ENCODE measurements at regions not wholly inside any gene's neighbourhood (a gene's known extent, or its start where the extent isn't known, plus 50 kb on each side); places are given as distances from the start of the nearest gene placed in this dataset.
"Not testable (repeated sequence)": the region's sequence is repeated elsewhere in the genome, so short reads cannot be mapped to it uniquely, and the experiment has no call there.

DNA sequence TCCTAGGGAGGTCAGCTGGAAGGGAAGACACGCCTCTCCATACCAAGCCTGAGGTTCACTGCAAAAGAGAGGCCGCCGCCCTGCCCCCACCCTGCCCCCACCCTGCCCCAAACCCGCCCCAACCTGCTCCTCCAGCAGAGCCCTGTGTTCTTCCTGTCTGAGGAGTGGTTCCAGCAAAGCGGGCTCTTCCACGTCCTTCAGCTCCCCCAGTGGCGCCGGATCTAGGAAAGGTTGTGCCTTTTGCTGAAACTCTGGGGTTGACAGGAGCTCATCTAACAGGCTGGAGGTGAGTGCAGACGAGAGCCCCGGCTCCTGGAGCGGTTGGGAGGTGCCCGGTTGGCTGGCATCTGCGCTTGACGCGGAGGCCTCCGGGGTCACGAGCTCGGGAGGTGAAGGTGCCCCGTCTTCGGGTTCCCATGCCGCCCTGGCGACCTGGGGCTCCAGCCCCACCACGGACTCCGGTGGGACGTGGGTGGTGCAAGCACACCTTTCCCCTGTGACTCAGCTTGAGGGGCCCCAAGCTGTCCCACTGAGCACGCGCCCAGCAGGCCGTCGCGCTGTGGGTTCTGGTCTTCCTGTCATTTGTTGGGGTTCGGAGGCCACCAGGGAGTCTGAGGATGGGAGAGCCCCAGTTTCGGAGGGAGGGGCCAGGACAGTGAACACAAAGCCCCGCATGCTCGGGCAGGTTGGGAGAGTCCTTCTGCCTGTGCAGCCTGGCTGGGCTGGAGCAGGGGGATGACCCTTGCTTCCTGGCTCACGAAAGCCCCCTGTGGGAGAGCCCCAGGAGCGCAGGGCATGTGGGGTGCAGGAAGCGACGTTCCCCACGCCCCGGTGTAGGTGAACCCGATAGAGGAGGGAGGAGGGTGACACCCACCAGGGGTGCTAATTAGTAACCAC is 1467.1 kb downstream of the FOXD4L5 start:
- H3K4me3 Mint-ChIP-seq: peak overlapping the region; percentile 69
- H3K27me3 Mint-ChIP-seq (ENCODE audit: low read depth): peaks cover 25% of the 10 kb centered on the region
- DNase-seq (peak; percentile 52), ATAC-seq (peak; percentile 70 to 73)
- no peaks in the 10 kb centered on the region for H3K36me3 Mint-ChIP-seq (ENCODE audit: insufficient read depth)
- peaks cover 14% of the 10 kb centered on the region for H3K9me3 Mint-ChIP-seq
- H3K4me1 Mint-ChIP-seq (ENCODE audit: low read depth): peaks cover 14% of the 10 kb centered on the region

DNA sequence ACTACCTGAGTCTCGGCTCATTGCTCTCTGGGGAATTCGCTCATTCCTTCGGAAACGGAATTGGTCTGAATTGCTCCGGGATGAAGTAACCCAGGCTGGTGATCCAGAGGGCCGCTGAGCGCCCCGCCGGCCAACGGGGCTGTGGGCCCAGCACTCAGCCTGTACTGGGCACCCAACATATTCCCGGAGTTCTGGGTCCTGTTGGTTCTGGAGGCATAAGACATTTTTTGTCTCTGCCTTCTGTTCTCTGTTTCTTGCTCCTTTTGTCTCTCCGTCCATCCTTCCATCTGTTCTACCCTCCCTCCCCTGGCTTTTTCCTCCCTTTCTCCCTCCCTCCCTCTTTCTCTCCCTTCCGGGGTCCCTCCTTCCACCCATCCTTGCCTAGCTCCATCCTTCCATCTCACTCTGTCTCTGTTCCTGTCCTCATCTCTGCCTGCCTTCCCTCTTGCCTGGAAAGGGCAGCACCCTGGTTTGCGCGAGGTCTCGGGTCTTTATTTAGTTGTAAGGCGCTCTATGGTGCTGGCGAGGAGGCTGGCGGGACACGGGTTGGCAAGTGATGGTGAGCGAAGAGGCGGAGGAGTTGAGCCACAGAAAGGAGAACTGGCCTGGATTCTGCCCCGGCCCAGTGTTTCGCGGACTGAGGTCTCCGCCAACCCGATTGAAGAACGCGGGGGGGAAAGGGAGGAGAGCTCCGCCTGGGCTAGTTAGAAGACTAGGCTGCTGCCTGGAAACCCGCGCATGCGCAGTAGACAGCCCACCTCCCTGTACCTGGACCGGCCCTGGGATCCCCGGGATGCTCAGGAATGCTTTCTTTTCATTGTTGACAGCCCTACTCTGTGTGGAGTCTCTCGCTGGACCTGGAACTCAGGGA is 1468.0 kb downstream of the FOXD4L5 start:
- H3K9me3 Mint-ChIP-seq: peaks cover 14% of the 10 kb centered on the region
- peaks cover 14% of the 10 kb centered on the region for H3K4me1 Mint-ChIP-seq (ENCODE audit: low read depth)
- H3K27me3 Mint-ChIP-seq (ENCODE audit: low read depth): peaks cover 25% of the 10 kb centered on the region
- DNase-seq (peak; percentile 65), ATAC-seq (peak; percentile 70 to 71)
- peak overlapping the region; percentile 69 for H3K4me3 Mint-ChIP-seq
- H3K36me3 Mint-ChIP-seq (ENCODE audit: insufficient read depth): no peaks in the 10 kb centered on the region

GRCh38 chr9:63814970-63815669 is 1469.9 kb downstream of the FOXD4L5 start:
- peaks cover 11% of the 10 kb centered on the region for H3K9me3 Mint-ChIP-seq
- not testable (repeated sequence) for H3K36me3 Mint-ChIP-seq (ENCODE audit: insufficient read depth); H3K4me3 Mint-ChIP-seq; ATAC-seq; DNase-seq
- peaks cover 25% of the 10 kb centered on the region for H3K27me3 Mint-ChIP-seq (ENCODE audit: low read depth)
- H3K4me1 Mint-ChIP-seq (ENCODE audit: low read depth): peaks cover 14% of the 10 kb centered on the region

DNA sequence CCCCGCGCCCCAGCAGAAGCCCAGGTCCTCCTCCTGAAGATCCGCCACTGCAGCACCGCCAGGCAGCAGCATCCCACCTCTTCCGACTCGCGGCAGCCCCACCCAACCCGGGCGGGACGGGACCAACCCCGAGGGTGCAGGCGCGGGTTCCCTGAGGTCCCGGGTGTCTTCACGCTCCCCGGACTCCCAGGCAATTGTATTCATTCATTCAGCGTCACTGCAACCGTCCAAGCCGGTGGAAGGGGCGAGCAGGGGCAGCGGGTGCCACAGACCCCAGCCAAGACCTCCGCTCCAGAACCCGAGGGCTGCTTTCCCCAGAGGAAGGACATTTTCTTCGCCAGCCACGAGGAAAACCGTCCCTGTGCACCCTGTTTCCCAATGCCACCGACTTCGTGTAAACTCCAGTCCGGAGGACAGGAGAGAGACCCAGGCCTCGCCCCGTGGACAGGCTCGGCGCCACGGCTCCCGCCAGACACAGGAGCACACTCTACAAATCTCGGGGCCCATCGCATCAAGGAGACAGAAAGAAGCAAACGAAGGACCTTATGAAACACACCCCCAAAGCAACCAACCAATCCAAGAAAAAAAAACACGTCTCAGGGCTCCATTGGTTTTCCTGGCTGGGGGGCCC is 1471.5 kb downstream of the FOXD4L5 start:
- H3K4me3 Mint-ChIP-seq: not testable (repeated sequence)

DNA sequence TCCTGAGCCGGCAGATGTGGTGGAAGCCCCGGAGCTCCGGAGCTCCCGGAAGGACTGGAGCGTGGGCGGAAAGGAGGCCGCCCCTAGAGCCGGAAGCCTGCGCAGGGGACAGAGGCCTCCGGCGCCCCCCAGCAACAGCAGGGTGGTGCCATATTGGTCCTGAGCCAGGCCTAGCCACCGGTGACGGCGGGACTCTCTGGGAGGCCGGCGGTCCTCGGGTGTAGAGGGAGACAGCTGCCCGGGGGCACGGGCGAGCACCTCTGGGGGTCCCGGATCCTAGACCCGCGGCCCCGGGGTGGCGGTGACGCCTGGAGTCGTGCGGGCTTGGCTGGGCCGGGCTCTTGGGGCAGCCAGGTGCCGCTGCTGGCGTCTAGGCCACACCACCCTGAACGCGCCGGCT is 1472.2 kb downstream of the FOXD4L5 start:
- Mint-ChIP-seq H3K27me3 (ENCODE audit: low read depth) (peaks cover 19% of the 10 kb centered on the region), H3K9me3 (peaks cover 12% of the 10 kb centered on the region), H3K4me1 (ENCODE audit: low read depth) (peaks cover 11% of the 10 kb centered on the region)
- H3K36me3 Mint-ChIP-seq (ENCODE audit: insufficient read depth); DNase-seq; H3K4me3 Mint-ChIP-seq: not testable (repeated sequence)
- peak; percentile 43 to 68 for ATAC-seq

More for the DNA sequence above, 1471.5 kb downstream of the FOXD4L5 start:
- Mint-ChIP-seq H3K4me1 (ENCODE audit: low read depth) (peaks cover 14% of the 10 kb centered on the region), H3K9me3 (peaks cover 14% of the 10 kb centered on the region), H3K27me3 (ENCODE audit: low read depth) (peaks cover 23% of the 10 kb centered on the region)
- not testable (repeated sequence) for ATAC-seq; DNase-seq; H3K36me3 Mint-ChIP-seq (ENCODE audit: insufficient read depth)

DNA sequence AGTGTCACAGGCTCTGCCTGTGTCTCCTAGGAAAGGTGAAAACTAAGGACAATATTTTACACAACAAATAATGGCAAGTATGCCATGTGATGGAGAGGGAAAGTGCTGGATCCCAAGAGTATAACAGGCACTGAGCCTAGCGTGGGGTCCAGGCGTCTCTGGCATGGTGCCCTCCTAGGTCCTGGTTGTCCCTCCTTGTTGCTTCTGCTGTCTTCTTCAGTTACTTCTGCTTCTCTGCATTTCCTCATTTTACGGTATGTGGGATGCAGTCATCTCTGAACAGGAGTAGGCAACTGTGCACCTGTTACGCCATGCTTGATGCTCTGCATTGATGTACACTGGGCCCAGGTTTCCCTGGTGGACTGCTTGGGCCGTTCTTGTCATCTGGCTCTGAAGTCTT is 1480.8 kb downstream of the FOXD4L5 start:
- DNase-seq; ATAC-seq; H3K27me3 Mint-ChIP-seq (ENCODE audit: low read depth); H3K36me3 Mint-ChIP-seq (ENCODE audit: insufficient read depth); H3K4me3 Mint-ChIP-seq; H3K4me1 Mint-ChIP-seq (ENCODE audit: low read depth): not testable (repeated sequence)
- H3K9me3 Mint-ChIP-seq: peaks cover 16% of the 10 kb centered on the region

DNA sequence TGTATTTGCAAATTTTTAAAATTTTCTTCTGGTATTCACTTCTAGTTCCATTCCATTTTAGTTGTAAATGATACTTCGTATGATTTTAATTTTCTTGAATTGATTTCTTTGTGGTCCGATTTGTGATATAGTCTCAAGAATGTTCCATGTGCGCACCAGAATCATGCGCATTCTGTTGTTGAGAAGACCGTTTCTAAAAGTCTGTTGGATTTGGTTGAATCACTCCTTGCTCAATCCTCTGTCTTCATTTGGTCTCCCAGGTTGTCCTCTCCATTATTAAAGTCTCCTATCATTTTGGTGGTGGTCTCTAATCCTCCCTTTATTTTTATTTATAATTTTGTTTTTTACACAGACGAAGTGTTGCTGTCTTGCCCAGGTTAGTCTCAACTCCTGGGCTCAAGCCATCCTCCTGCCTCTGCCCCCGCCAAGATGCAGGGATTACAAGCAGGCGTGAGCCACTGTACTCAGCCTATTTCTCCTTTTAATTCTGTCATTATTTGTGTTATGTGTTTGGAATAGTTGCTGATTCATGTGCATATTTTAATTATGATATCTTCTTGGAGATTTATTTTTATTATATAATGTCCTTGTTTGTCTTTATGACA is 1490.8 kb downstream of the FOXD4L5 start:
- not testable (repeated sequence) for DNase-seq; H3K36me3 Mint-ChIP-seq (ENCODE audit: insufficient read depth); ATAC-seq; H3K27me3 Mint-ChIP-seq (ENCODE audit: low read depth); H3K4me3 Mint-ChIP-seq; H3K4me1 Mint-ChIP-seq (ENCODE audit: low read depth)
- peaks cover 15% of the 10 kb centered on the region for H3K9me3 Mint-ChIP-seq

GRCh38 chr9:63787454-63787853 is 1497.6 kb downstream of the FOXD4L5 start:
- H3K9me3 Mint-ChIP-seq: peaks cover 21% of the 10 kb centered on the region
- not testable (repeated sequence) for DNase-seq; ATAC-seq; H3K27me3 Mint-ChIP-seq (ENCODE audit: low read depth); H3K4me1 Mint-ChIP-seq (ENCODE audit: low read depth); H3K36me3 Mint-ChIP-seq (ENCODE audit: insufficient read depth); H3K4me3 Mint-ChIP-seq

- not testable (repeated sequence) for H3K27me3 Mint-ChIP-seq (ENCODE audit: low read depth); ATAC-seq; H3K4me1 Mint-ChIP-seq (ENCODE audit: low read depth); H3K4me3 Mint-ChIP-seq; DNase-seq; H3K36me3 Mint-ChIP-seq (ENCODE audit: insufficient read depth)
- H3K9me3 Mint-ChIP-seq: peaks cover 16% of the 10 kb centered on the region
Observed at GRCh38 chr9:63785059-63785458, 1500.0 kb downstream of the FOXD4L5 start.

- not testable (repeated sequence) for H3K27me3 Mint-ChIP-seq (ENCODE audit: low read depth); H3K36me3 Mint-ChIP-seq (ENCODE audit: insufficient read depth); H3K4me3 Mint-ChIP-seq; H3K4me1 Mint-ChIP-seq (ENCODE audit: low read depth); DNase-seq; ATAC-seq; H3K9me3 Mint-ChIP-seq
Observed at GRCh38 chr9:63784421-63784820, 1500.6 kb downstream of the FOXD4L5 start.

GRCh38 chr9:63781817-63782439 is 1503.1 kb downstream of the FOXD4L5 start:
- H3K36me3 Mint-ChIP-seq (ENCODE audit: insufficient read depth); H3K9me3 Mint-ChIP-seq; H3K27me3 Mint-ChIP-seq (ENCODE audit: low read depth); H3K4me1 Mint-ChIP-seq (ENCODE audit: low read depth); H3K4me3 Mint-ChIP-seq; DNase-seq: not testable (repeated sequence)
- ATAC-seq: peak; percentile 47 to 51

GRCh38 chr9:63781390-63781789 is 1503.6 kb downstream of the FOXD4L5 start:
- not testable (repeated sequence) for DNase-seq; H3K9me3 Mint-ChIP-seq; H3K36me3 Mint-ChIP-seq (ENCODE audit: insufficient read depth); H3K4me3 Mint-ChIP-seq; H3K27me3 Mint-ChIP-seq (ENCODE audit: low read depth); H3K4me1 Mint-ChIP-seq (ENCODE audit: low read depth)
- ATAC-seq: peak; percentile 100

- not testable (repeated sequence) for DNase-seq; H3K4me1 Mint-ChIP-seq (ENCODE audit: low read depth); H3K9me3 Mint-ChIP-seq; ATAC-seq; H3K4me3 Mint-ChIP-seq; H3K27me3 Mint-ChIP-seq (ENCODE audit: low read depth); H3K36me3 Mint-ChIP-seq (ENCODE audit: insufficient read depth)
Observed at GRCh38 chr9:63776220-63776619, 1508.8 kb downstream of the FOXD4L5 start.

Data from activated T-cell treated with anti-CD3 and anti-CD28 coated beads, Interleukin-2, amount 50 U/mL, for 4 hours (primary cell).